HepG2 (cell line): ENCODE measurements at regions not wholly inside any gene's neighbourhood (a gene's known extent, or its start where the extent isn't known, plus 50 kb on each side); places are given as distances from the start of the nearest gene placed in this dataset.

Experiments
- ATAC-seq: fragments of 200-7000 bp; cut with Tn5 transposase; 3 replicates; pipeline ENCODE4 v1.9.1; 2020; ENCODE audit warnings: mild to moderate bottlenecking, moderate library complexity
- BruUV-seq: library from RNA; stranded (reverse); fragments of 400-500 nt; replicated peaks from 2 replicates; lab custom pipeline; 2021; lab: Mats Ljungman, UMichigan
- CTCF ChIA-PET: fragments of 300-600 bp; formaldehyde crosslinking; extraction: SDS; loops from one replicate; lab custom pipeline; 2021; ENCODE audit warnings: low total read pairs, inconsistent platforms, low intra/inter-chr PET ratio; lab: Yijun Ruan, JAX
- POLR2A ChIA-PET: fragments of 350-600 bp; sonication (Branson Sonifier 250); formaldehyde crosslinking; loops from one replicate; lab custom pipeline; 2020; ENCODE audit warnings: antibody characterized with exemption, inconsistent platforms; lab: Yijun Ruan, JAX
- DNase-seq: peaks from one replicate; pipeline ENCODE4 v3.0.0-alpha.2; 2015; ENCODE audit warnings: low spot score
- FAIRE-seq: peaks from 3 replicates; lab custom pipeline; 2011; peaks lifted over from hg19 to GRCh38; lab: Jason Lieb, UNC
- H2AFZ ChIP-seq: one replicate; pipeline ENCODE4 v1.6.1; 2011; ENCODE audit warnings: low read length, inconsistent platforms
- H3K27ac ChIP-seq: fragments of 300-600 bp; 3 replicates; pipeline ENCODE4 v1.8.0; 2011; ENCODE audit warnings: mixed run types, mild to moderate bottlenecking, mixed read lengths, low read length, inconsistent platforms; ENCODE audit not compliant: insufficient read depth; ENCODE audit errors: extremely low read length
- H3K27me3 ChIP-seq, 2 experiments: fragments of 200-600 bp in 1 of 2; 2 replicates in 1 of 2; 3 replicates in 1 of 2; pipeline versions ENCODE4 v1.6.0 to v1.8.0; 2011; ENCODE audit warnings: low read length in 2 of 2, mild to moderate bottlenecking in 2 of 2, moderate library complexity in 2 of 2, inconsistent platforms in 1 of 2; ENCODE audit not compliant: insufficient read depth in 2 of 2, control insufficient read depth in 1 of 2
- H3K36me3 ChIP-seq, 2 experiments: fragments of 200-600 bp in 1 of 2; replicated peaks in 1 of 2; 2 replicates in 1 of 2; 3 replicates in 1 of 2; pipeline versions ENCODE4 v1.5.1 to v1.8.0; 2011; ENCODE audit warnings: low read length in 2 of 2, inconsistent platforms in 1 of 2; ENCODE audit not compliant: insufficient read depth in 2 of 2, control insufficient read depth in 1 of 2
- H3K4me1 ChIP-seq: 2 replicates; pipeline ENCODE4 v1.5.1; 2012; ENCODE audit warnings: low read length, inconsistent platforms; ENCODE audit not compliant: insufficient read depth
- H3K4me2 ChIP-seq: 2 replicates; pipeline ENCODE4 v1.6.0; 2011; ENCODE audit warnings: low read depth, low read length, inconsistent platforms
- H3K4me3 ChIP-seq, 3 experiments: fragments of 200-600 bp in 1 of 3; sonication (generic), shearing (Covaris generic) in 1 of 3; replicated peaks in 1 of 3; 2 replicates each; pipeline ENCODE4 v1.5.1; 2011 to 2016; ENCODE audit warnings: low read length in 3 of 3, inconsistent platforms in 2 of 3, low read depth in 2 of 3, mild to moderate bottlenecking in 2 of 3, control low read depth in 1 of 3, mixed read lengths in 1 of 3; ENCODE audit not compliant: insufficient read depth in 1 of 3
- H3K79me2 ChIP-seq: one replicate; pipeline ENCODE4 v1.6.1; 2011; ENCODE audit warnings: low read length, inconsistent platforms; ENCODE audit not compliant: insufficient read depth
- H3K9ac ChIP-seq: 2 replicates; pipeline ENCODE4 v1.6.0; 2011; ENCODE audit warnings: mild to moderate bottlenecking, low read depth, low read length, inconsistent platforms; ENCODE audit not compliant: insufficient read depth
- H3K9me3 ChIP-seq: 2 replicates; pipeline ENCODE4 v1.5.1; 2012; ENCODE audit warnings: mild to moderate bottlenecking, low read length
- H4K20me1 ChIP-seq: 2 replicates; pipeline ENCODE4 v1.6.0; 2011; ENCODE audit warnings: inconsistent platforms, mild to moderate bottlenecking, low read length, moderate library complexity; ENCODE audit not compliant: insufficient read depth
- ARNT2 ChIP-seq: sonication (generic); formaldehyde crosslinking; IDR thresholded peaks from 2 replicates; pipeline ENCODE4 v1.8.0; 2022; ENCODE audit warnings: mild to moderate bottlenecking, low read depth, missing genetic modification reagents, moderate library complexity
- ATF3 ChIP-seq: sonication (generic); formaldehyde crosslinking; IDR thresholded peaks from 2 replicates; pipeline ENCODE4 v1.4.0; 2020; ENCODE audit warnings: missing genetic modification reagents
- ELF3 ChIP-seq: IDR thresholded peaks from 2 replicates; pipeline ENCODE4 v1.6.1; 2016; ENCODE audit warnings: missing genetic modification reagents, missing compliant biosample characterization
- FOSL2 ChIP-seq: sonication (generic); formaldehyde crosslinking; IDR thresholded peaks from 2 replicates; pipeline ENCODE4 v1.4.0; 2020; ENCODE audit warnings: missing genetic modification reagents
- GABPA ChIP-seq, 2 experiments: IDR thresholded peaks; 2 replicates each; pipeline ENCODE4 v1.6.1; 2011 to 2016; ENCODE audit warnings: low read depth in 2 of 2, low read length in 1 of 2, missing biosample characterization in 1 of 2, missing genetic modification characterization in 1 of 2
- IKZF5 ChIP-seq: IDR thresholded peaks from 2 replicates; pipeline ENCODE4 v1.6.1; 2018; ENCODE audit warnings: missing genetic modification reagents, mild to moderate bottlenecking, missing compliant biosample characterization
- MXI1 ChIP-seq: IDR thresholded peaks from 3 replicates; pipeline ENCODE4 v1.6.1; 2012; ENCODE audit warnings: low read depth, low read length, inconsistent platforms, borderline replicate concordance
- PRDM10 ChIP-seq: sonication (generic); formaldehyde crosslinking; IDR thresholded peaks from 2 replicates; pipeline ENCODE4 v1.4.0; 2020; ENCODE audit warnings: low read depth, missing genetic modification reagents
- RFX1 ChIP-seq: fragments of 450-650 bp; IDR thresholded peaks from 2 replicates; pipeline ENCODE4 v1.6.1; 2017
- RXRB ChIP-seq: IDR thresholded peaks from 2 replicates; pipeline ENCODE4 v1.6.1; 2016; ENCODE audit warnings: borderline replicate concordance, missing genetic modification reagents, missing compliant biosample characterization
- TBX3 ChIP-seq: fragments of 450-650 bp; IDR thresholded peaks from 2 replicates; pipeline ENCODE4 v1.6.1; 2017; ENCODE audit warnings: antibody characterized with exemption, mild to moderate bottlenecking, inconsistent platforms, borderline replicate concordance
- XRCC5 ChIP-seq: fragments of 200-400 bp; formaldehyde crosslinking; optimal IDR thresholded peaks from 2 replicates; pipeline ENCODE3; 2017; ENCODE audit warnings: mild to moderate bottlenecking, low read length
- ZNF687 ChIP-seq: sonication (generic); formaldehyde crosslinking; IDR thresholded peaks from 2 replicates; pipeline ENCODE4 v1.5.1; 2020; ENCODE audit warnings: mild to moderate bottlenecking, missing genetic modification reagents, moderate library complexity
- WGBS: methylation state at CpG from one replicate; pipeline ENCODE4 v1.1.6; 2017; ENCODE audit warnings: low lambda C conversion rate; 5-methylcytosine and 5-hydroxymethylcytosine counted together
- in situ Hi-C: cut with HindIII; loops from 2 replicates; pipeline ENCODE4 v1.10.0; 2017; ENCODE audit warnings: low pct_unique_long_range_greater_than_20kb; ENCODE audit not compliant: extremely low pct_ligation_motif_present
- intact Hi-C: fragments of 100-400 bp; cut with micrococcal nuclease; formaldehyde crosslinking; loops from one replicate; pipeline ENCODE4 v1.10.0; 2022; ENCODE audit not compliant: unreplicated experiment

GRCh38 chr13:34156841-34157365 is 339.0 kb downstream of the RFC3 start:
- FAIRE-seq: peak; percentile 8
- H3K4me3 ChIP-seq: no peak overlapping the region
- H4K20me1 ChIP-seq: no peaks in the 10 kb centered on the region
- ChIA-PET POLR2A (no interaction called here), CTCF (no interaction called here)
- H3K36me3 ChIP-seq: no peaks in the 10 kb centered on the region
- H3K27ac ChIP-seq: no peak overlapping the region
- H3K4me1 ChIP-seq: peaks cover 21% of the 10 kb centered on the region
- H3K9me3 ChIP-seq: no peaks in the 10 kb centered on the region
- WGBS: 15% methylated on average over 12 of the region's 12 CpGs
- H3K79me2 ChIP-seq: no peaks in the 10 kb centered on the region
- peak; percentile 99 for ATAC-seq
- H3K4me2 ChIP-seq: peak overlapping the region; percentile 41; the same call in 1 of the 2 replicates
- in situ Hi-C loops (no loop called here), intact Hi-C loops (no loop called here)
- peak; percentile 72 for DNase-seq
- H2AFZ ChIP-seq: no peak overlapping the region
- no TSS peak for BruUV-seq
- H3K27me3 ChIP-seq: no peaks in the 10 kb centered on the region
- no peak overlapping the region for H3K9ac ChIP-seq
- TF ChIP-seq ZNF687 (CRISPR knock-in tag) (0 out of 2 replicates have a peak, but pooled peaks have one; percentile 14), MXI1 (peak; percentile 65; the same call in 2 of the 3 replicates), IKZF5 (CRISPR knock-in tag) (peak; percentile 28; the same call in 1 of the 2 replicates), GABPA (IDR thresholded peaks at IDR 0.05; ENCODE audit: low read depth, low read length) (no peak), GABPA (CRISPR knock-in tag; IDR thresholded peaks at IDR 0.05; ENCODE audit: low read depth) (0 out of 2 replicates have a peak, but pooled peaks have one; percentile 11), ARNT2 (CRISPR knock-in tag) (no peak), FOSL2 (CRISPR knock-in tag) (peak; percentile 97), RFX1 (peak; percentile 33; the same call in 1 of the 2 replicates), XRCC5 (peak; percentile 20), RXRB (CRISPR knock-in tag) (no peak), ELF3 (CRISPR knock-in tag) (peak; percentile 87), PRDM10 (peak; percentile 87), TBX3 (no peak), ATF3 (CRISPR knock-in tag) (peak; percentile 64)
